B cell (primary cell): ENCODE measurements at regions not wholly inside any gene's neighbourhood (a gene's known extent, or its start where the extent isn't known, plus 50 kb on each side); places are given as distances from the start of the nearest gene placed in this dataset.

ENCODE experiments used
- ATAC-seq: fragments of 200-7000 bp; cut with Tn5 transposase; one replicate; pipeline ENCODE4 v1.10.0; 2021; ENCODE audit warnings: low read depth, mild to moderate bottlenecking, moderate number of reproducible peaks, moderate library complexity
- CTCF ChIA-PET: fragments of 350-600 bp; sonication (Branson Sonifier 250); formaldehyde crosslinking; loops from one replicate; lab custom pipeline; 2021; ENCODE audit warnings: antibody characterized with exemption, inconsistent platforms; lab: Charles Lee
- POLR2A ChIA-PET: fragments of 350-600 bp; sonication (Branson Sonifier 250); formaldehyde crosslinking; loops from one replicate; lab custom pipeline; 2021; ENCODE audit warnings: antibody characterized with exemption; lab: Charles Lee
- DNase-seq: peaks from one replicate; pipeline ENCODE4 v3.0.0; 2013
- H2AFZ ChIP-seq: 2 replicates; pipeline ENCODE4 v1.6.1; 2012; ENCODE audit warnings: mild to moderate bottlenecking, low read depth, low read length; ENCODE audit not compliant: insufficient read depth, poor library complexity, severe bottlenecking
- H3K27ac ChIP-seq, 2 donors: 1 replicate in 1 of 2; 2 replicates in 1 of 2; pipeline ENCODE4 v1.5.1; 2012 to 2013; ENCODE audit warnings: low read length in 2 of 2, mild to moderate bottlenecking in 2 of 2, moderate library complexity in 1 of 2
- H3K27me3 ChIP-seq, 4 experiments: fragments of 200-600 bp in 1 of 4; sonication (generic) in 1 of 4; replicated peaks in 1 of 4; 1 replicate in 2 of 4; 2 replicates in 2 of 4; pipeline versions ENCODE4 v1.6.1 to v1.7.0; 2013 to 2016; ENCODE audit warnings: low read length in 3 of 4, mild to moderate bottlenecking in 2 of 4, mixed read lengths in 1 of 4, moderate library complexity in 1 of 4; ENCODE audit not compliant: insufficient read depth in 4 of 4, control insufficient read depth in 3 of 4; ENCODE audit errors: control extremely low read depth in 1 of 4
- H3K36me3 ChIP-seq, 2 experiments: replicated peaks in 1 of 2; 1 replicate in 1 of 2; 2 replicates in 1 of 2; pipeline versions ENCODE4 v1.6.1 to v1.7.1; 2013; ENCODE audit warnings: low read length in 1 of 2; ENCODE audit not compliant: insufficient read depth in 2 of 2, control insufficient read depth in 1 of 2; ENCODE audit errors: control extremely low read depth in 1 of 2, extremely low read depth in 1 of 2
- H3K4me1 ChIP-seq, 2 donors: fragments of 200-600 bp in 1 of 2; sonication (generic) in 1 of 2; 1 replicate in 1 of 2; 2 replicates in 1 of 2; pipeline versions ENCODE4 v1.5.1 to v1.6.1; 2013 to 2017; ENCODE audit warnings: low read length in 2 of 2; ENCODE audit not compliant: control insufficient read depth in 2 of 2, insufficient read depth in 2 of 2
- H3K4me2 ChIP-seq: replicated peaks from 2 replicates; pipeline ENCODE3; 2012; ENCODE audit warnings: mild to moderate bottlenecking, low read depth, low read length; ENCODE audit not compliant: poor library complexity, severe bottlenecking
- H3K4me3 ChIP-seq, 5 experiments: fragments of 200-600 bp in 1 of 5; sonication (generic) in 1 of 5; 1 replicate in 3 of 5; 2 replicates in 2 of 5; pipeline versions ENCODE4 v1.5.1 to v1.7.0; 2011 to 2016; ENCODE audit warnings: low read length in 4 of 5, mild to moderate bottlenecking in 4 of 5, low read depth in 2 of 5, control low read depth in 1 of 5, moderate library complexity in 1 of 5; ENCODE audit not compliant: insufficient read depth in 1 of 5; ENCODE audit errors: control extremely low read depth in 1 of 5, extremely low read depth in 1 of 5
- H3K79me2 ChIP-seq: fragments of 200-600 bp; sonication (generic); one replicate; pipeline ENCODE4 v1.6.0; 2016; ENCODE audit warnings: low read length; ENCODE audit not compliant: control insufficient read depth, insufficient read depth
- H3K9ac ChIP-seq: fragments of 200-600 bp; sonication (generic); 2 replicates; pipeline ENCODE4 v1.6.1; 2017; ENCODE audit warnings: mild to moderate bottlenecking, low read length, moderate library complexity
- H3K9me3 ChIP-seq, 3 donors: one replicate each; pipeline versions ENCODE4 v1.6.1 to v1.7.1; 2013; ENCODE audit warnings: low read length in 2 of 3; ENCODE audit not compliant: control insufficient read depth in 2 of 3, insufficient read depth in 1 of 3; ENCODE audit errors: control extremely low read depth in 1 of 3
- H4K20me1 ChIP-seq: 2 replicates; pipeline ENCODE4 v1.6.0; 2012; ENCODE audit warnings: mild to moderate bottlenecking, low read length; ENCODE audit not compliant: insufficient read depth, control insufficient read depth, poor library complexity, severe bottlenecking
- H3K27ac Mint-ChIP-seq: one replicate; pipeline ENCODE4 v1.8.0; 2021; ENCODE audit warnings: mixed read lengths
- H3K27me3 Mint-ChIP-seq: one replicate; pipeline ENCODE4 v1.8.0; 2021; ENCODE audit warnings: mixed read lengths
- H3K4me1 Mint-ChIP-seq: one replicate; pipeline ENCODE4 v1.8.0; 2021; ENCODE audit warnings: mixed read lengths
- H3K4me3 Mint-ChIP-seq: one replicate; pipeline ENCODE4 v1.8.0; 2021; ENCODE audit warnings: mixed read lengths
- H3K9me3 Mint-ChIP-seq: one replicate; pipeline ENCODE4 v1.8.0; 2022; ENCODE audit warnings: mixed read lengths; ENCODE audit not compliant: insufficient read depth
- EZH2 ChIP-seq: IDR thresholded peaks from 2 replicates; pipeline ENCODE4 v1.6.1; 2012; ENCODE audit warnings: borderline replicate concordance, low read depth, mild to moderate bottlenecking, moderate library complexity, low read length; ENCODE audit not compliant: insufficient read depth, poor library complexity, severe bottlenecking
- WGBS: methylation state at CpG from one replicate; pipeline ENCODE4 v1.1.5; 2013; ENCODE audit warnings: missing lambda C conversion rate; ENCODE audit not compliant: insufficient coverage; 5-methylcytosine and 5-hydroxymethylcytosine counted together
- intact Hi-C: fragments of 100-400 bp; cut with micrococcal nuclease; formaldehyde crosslinking; loops from one replicate; pipeline ENCODE4 v1.10.0; 2022
- TF ChIP-seq, protein P1 (sequence below): fragments of 200-600 bp; IDR thresholded peaks from one replicate; pipeline ENCODE4 v1.8.0; 2022; ENCODE audit warnings: antibody characterized with exemption, mild to moderate bottlenecking

DNA sequence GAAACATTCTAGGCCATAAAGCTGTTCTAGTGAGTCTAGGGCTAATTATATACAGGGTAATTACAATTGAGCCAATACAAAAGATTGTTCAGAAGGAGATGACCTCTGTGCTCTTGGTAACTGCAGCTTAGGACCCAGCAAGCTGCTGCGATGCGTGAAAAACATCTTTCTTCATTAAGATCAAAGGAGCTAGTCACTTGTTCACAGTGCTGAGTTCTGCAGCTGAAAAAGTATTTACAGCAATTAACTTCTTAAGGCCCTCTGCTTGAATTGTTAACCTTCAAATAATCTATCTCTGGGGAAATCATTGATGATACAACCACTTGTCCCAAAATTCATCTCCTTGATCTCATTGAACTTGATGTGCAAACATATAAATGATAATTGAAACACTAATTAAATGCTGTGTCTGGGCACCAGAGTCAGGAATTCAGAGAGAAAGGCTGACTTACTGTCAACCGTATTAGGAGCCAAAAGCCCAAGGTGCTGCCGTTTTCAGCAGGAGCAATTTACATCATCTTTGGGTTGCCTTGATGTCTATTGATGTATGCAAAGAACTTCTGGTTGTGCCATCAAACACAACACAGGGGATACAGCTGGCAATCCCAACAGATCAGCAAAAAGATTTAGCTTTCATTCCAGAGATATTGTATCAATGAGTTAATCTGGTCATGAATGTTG is 213.0 kb downstream of the NECTIN3 start:
- Histone ChIP-seq H2AFZ (no peak overlapping the region), H3K4me1 (no peaks in the 10 kb centered on the region), H3K27me3 (no peaks in the 10 kb centered on the region), H3K4me3 (no peak overlapping the region), H3K4me2 (no peak overlapping the region), H3K9me3 (no peaks in the 10 kb centered on the region), H3K79me2 (no peaks in the 10 kb centered on the region), H3K36me3 (no peaks in the 10 kb centered on the region), H3K27ac (no peak overlapping the region), H3K9ac (no peak overlapping the region), H4K20me1 (no peaks in the 10 kb centered on the region)
- intact Hi-C loops = no loop called here
- Mint-ChIP-seq H3K4me3 (no peak overlapping the region), H3K27me3 (no peaks in the 10 kb centered on the region), H3K4me1 (no peaks in the 10 kb centered on the region), H3K9me3 (no peaks in the 10 kb centered on the region), H3K27ac (no peak overlapping the region)
- ChIA-PET POLR2A (no interaction called here), CTCF (no interaction called here)
- WGBS = 60% methylated on average over 1 of the region's 4 CpGs
- ATAC-seq (no peak), DNase-seq (no peak)
- no peak for TF ChIP-seq EZH2
- TF ChIP-seq, protein P1, sequence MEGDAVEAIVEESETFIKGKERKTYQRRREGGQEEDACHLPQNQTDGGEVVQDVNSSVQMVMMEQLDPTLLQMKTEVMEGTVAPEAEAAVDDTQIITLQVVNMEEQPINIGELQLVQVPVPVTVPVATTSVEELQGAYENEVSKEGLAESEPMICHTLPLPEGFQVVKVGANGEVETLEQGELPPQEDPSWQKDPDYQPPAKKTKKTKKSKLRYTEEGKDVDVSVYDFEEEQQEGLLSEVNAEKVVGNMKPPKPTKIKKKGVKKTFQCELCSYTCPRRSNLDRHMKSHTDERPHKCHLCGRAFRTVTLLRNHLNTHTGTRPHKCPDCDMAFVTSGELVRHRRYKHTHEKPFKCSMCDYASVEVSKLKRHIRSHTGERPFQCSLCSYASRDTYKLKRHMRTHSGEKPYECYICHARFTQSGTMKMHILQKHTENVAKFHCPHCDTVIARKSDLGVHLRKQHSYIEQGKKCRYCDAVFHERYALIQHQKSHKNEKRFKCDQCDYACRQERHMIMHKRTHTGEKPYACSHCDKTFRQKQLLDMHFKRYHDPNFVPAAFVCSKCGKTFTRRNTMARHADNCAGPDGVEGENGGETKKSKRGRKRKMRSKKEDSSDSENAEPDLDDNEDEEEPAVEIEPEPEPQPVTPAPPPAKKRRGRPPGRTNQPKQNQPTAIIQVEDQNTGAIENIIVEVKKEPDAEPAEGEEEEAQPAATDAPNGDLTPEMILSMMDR = no peak

DNA sequence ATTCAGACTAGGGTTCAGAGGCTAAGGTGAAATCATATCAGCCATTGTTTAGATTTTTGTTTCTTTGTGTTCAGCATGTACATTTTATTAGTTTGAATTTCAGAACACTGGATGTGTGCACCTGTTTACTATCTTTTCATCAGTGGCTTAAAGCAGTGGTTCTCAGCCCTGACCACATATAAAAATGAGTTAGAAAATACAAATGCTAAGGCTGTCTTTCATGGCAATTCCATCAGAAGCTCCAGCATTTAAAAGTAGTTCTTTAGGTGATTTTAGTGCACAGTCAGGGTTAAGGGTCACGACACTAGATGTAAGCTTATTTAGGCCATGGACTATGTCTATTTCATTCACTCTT is 213.5 kb downstream of the NECTIN3 start:
- intact Hi-C loops = no loop called here
- no peak overlapping the region for H3K4me3 Mint-ChIP-seq
- DNase-seq (no peak), ATAC-seq (no peak)
- no peaks in the 10 kb centered on the region for H3K4me1 Mint-ChIP-seq
- no peak overlapping the region for H3K27ac Mint-ChIP-seq
- Histone ChIP-seq H3K27me3 (no peaks in the 10 kb centered on the region), H3K27ac (no peak overlapping the region), H3K36me3 (no peaks in the 10 kb centered on the region), H3K4me3 (no peak overlapping the region), H3K9me3 (no peaks in the 10 kb centered on the region), H2AFZ (no peak overlapping the region), H3K9ac (no peak overlapping the region), H4K20me1 (no peaks in the 10 kb centered on the region), H3K4me2 (no peak overlapping the region), H3K79me2 (no peaks in the 10 kb centered on the region), H3K4me1 (no peaks in the 10 kb centered on the region)
- ChIA-PET POLR2A (no interaction called here), CTCF (no interaction called here)
- 100% methylated on average over 1 of the region's 1 CpG for WGBS
- no peaks in the 10 kb centered on the region for H3K9me3 Mint-ChIP-seq
- no peaks in the 10 kb centered on the region for H3K27me3 Mint-ChIP-seq
- no peak for TF ChIP-seq EZH2
- TF ChIP-seq, protein P1 = no peak
